Neural crest cell (in vitro differentiated cells): ENCODE measurements at regions not wholly inside any gene's neighbourhood (a gene's known extent, or its start where the extent isn't known, plus 50 kb on each side); places are given as distances from the start of the nearest gene placed in this dataset.
A peak's percentile ranks its signal among the peaks of the same experiment; 100 is the strongest.

ENCODE experiments used
- DNase-seq: peaks from one replicate; pipeline ENCODE4 v3.0.0; 2021; ENCODE audit warnings: low read depth, mixed read lengths, low spot score
- H3K27ac Mint-ChIP-seq: one replicate; pipeline ENCODE4 v1.8.0; 2021; ENCODE audit warnings: mild to moderate bottlenecking, mixed read lengths; ENCODE audit not compliant: unreplicated experiment
- H3K27me3 Mint-ChIP-seq: 2 replicates; pipeline ENCODE4 v1.8.0; 2021; ENCODE audit warnings: low read depth, mild to moderate bottlenecking, mixed read lengths
- H3K36me3 Mint-ChIP-seq: 2 replicates; pipeline ENCODE4 v1.8.0; 2021; ENCODE audit warnings: low read depth, mild to moderate bottlenecking, mixed read lengths
- H3K4me1 Mint-ChIP-seq: 2 replicates; pipeline ENCODE4 v1.8.0; 2021; ENCODE audit warnings: mixed read lengths
- H3K4me3 Mint-ChIP-seq: one replicate; pipeline ENCODE4 v1.8.0; 2021; ENCODE audit warnings: mild to moderate bottlenecking, mixed read lengths
- H3K9me3 Mint-ChIP-seq: 2 replicates; pipeline ENCODE4 v1.8.0; 2021; ENCODE audit warnings: mixed read lengths
- CTCF ChIP-seq: fragments of 200-600 bp; sonication (generic); conservative IDR thresholded peaks from 2 replicates; pipeline ENCODE4 v1.5.0; 2021; ENCODE audit warnings: antibody characterized with exemption, mild to moderate bottlenecking

- TF ChIP-seq CTCF, result no peak
- peaks cover 12% of the 10 kb centered on the region for H3K9me3 Mint-ChIP-seq
- no peaks in the 10 kb centered on the region for H3K27me3 Mint-ChIP-seq
- peak overlapping the region; percentile 76 for H3K27ac Mint-ChIP-seq
- H3K36me3 Mint-ChIP-seq, result peaks cover 6% of the 10 kb centered on the region
- DNase-seq, result peak; percentile 29
- peak overlapping the region; percentile 72 for H3K4me3 Mint-ChIP-seq
- peaks cover 65% of the 10 kb centered on the region for H3K4me1 Mint-ChIP-seq
Measured at GRCh38 chr5:103498800-103499551, 63.6 kb downstream of the NUDT12 start.

DNA sequence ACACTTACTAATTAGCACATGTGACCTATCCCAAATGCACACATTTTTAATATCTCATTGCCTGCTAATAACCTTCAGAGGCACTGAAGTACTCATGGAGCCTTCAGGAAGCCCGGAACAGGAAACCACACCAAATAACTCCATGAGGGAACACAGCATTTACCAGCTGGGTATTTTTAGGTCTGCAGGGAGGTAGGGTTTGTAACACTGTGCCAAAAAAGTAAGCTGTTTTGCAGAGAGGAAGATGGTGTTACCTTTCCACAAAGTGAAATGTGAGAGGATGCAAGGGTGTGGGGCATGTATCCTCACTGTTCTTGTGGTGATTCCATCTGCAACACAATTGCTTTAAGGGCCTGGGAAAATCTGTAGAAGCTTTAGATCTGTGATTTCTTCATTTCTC lies 64.4 kb downstream of the NUDT12 start:
- H3K27ac Mint-ChIP-seq, result peak overlapping the region; percentile 24
- peaks cover 58% of the 10 kb centered on the region for H3K4me1 Mint-ChIP-seq
- H3K9me3 Mint-ChIP-seq, result peaks cover 15% of the 10 kb centered on the region
- no peak for DNase-seq
- no peaks in the 10 kb centered on the region for H3K27me3 Mint-ChIP-seq
- peaks cover 6% of the 10 kb centered on the region for H3K36me3 Mint-ChIP-seq
- H3K4me3 Mint-ChIP-seq, result peak overlapping the region; percentile 72
- TF ChIP-seq CTCF, result no peak

DNA sequence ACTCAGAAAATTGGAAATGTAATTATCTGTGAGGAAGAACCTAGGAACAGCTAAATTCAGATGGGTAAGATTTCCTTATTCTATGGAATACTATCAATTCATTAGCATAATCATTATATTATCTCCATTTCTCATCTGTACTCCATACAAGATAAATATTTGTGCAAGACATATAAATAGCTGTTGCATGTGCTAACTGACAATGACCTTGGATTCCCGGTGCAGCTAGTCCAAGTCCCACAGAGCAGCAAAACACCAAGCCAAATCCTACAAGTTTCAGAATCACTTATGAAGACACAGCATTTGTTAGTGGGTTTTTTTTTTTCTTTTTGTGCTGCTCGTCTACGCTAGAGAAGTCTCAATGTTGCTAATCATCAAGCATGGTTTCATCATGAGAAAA lies 64.8 kb downstream of the NUDT12 start:
- H3K4me3 Mint-ChIP-seq, result no peak overlapping the region
- peaks cover 6% of the 10 kb centered on the region for H3K36me3 Mint-ChIP-seq
- TF ChIP-seq CTCF, result no peak
- H3K9me3 Mint-ChIP-seq, result peaks cover 16% of the 10 kb centered on the region
- no peak for DNase-seq
- peaks cover 53% of the 10 kb centered on the region for H3K4me1 Mint-ChIP-seq
- H3K27me3 Mint-ChIP-seq, result no peaks in the 10 kb centered on the region
- H3K27ac Mint-ChIP-seq, result no peak overlapping the region

DNA sequence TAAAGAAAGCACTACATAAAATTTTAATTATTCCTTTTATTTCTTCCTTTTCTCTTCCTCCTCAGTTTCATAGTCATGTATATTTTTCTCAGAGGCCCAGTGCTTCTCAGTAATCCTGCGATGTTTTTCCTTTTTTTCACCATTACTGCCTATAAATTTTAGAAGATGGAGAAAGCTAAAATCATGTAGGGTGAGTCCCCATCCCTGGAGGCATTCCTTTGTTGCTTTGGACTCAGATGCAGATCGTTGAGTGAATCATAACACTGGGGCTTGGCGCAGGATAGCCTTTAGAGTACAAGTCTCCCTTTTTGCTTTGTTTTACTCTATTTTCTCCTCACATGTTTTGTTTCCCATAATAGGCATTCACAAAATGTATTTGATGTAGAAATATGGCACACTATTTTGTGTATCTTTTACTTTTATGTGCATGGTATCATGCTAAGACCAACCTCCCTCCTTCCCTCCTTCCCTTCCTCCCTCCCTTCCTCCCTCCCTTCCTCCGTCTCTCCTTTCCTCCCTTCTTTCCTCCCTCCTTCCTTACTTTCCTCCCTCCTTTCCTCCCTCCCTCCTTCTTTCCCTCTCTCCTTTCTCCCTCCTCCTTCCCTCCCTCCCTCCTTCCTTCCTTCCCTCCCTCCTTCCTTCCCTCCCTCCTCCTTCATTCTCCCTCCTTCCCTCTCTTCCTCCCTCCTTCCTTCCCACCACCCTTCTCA lies 72.4 kb downstream of the NUDT12 start:
- TF ChIP-seq CTCF, result no peak
- DNase-seq, result no peak
- Mint-ChIP-seq H3K4me1 (peaks cover 41% of the 10 kb centered on the region), H3K9me3 (peaks cover 10% of the 10 kb centered on the region), H3K27ac (peak overlapping the region; percentile 89), H3K36me3 (no peaks in the 10 kb centered on the region), H3K27me3 (no peaks in the 10 kb centered on the region), H3K4me3 (no peak overlapping the region)

DNA sequence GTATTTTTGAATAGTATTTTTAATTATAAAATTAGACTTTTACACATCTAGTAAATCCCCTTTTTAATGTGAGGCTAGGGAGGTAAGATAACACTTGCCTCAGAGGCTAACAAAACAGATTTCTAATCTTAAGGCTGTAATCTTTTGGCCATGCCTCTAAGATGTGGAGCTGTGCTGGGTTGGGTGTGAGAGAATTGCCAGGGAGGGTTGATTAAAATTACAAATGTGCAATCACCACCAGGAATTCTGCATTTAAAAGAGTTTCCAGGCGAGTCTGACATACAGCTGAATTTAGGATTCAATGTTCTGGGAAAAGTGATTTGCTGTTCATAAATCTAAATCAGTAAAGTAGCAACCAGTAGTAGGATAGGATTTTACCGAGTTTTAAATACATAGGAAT lies 73.3 kb downstream of the NUDT12 start:
- peak overlapping the region; percentile 23 for H3K27ac Mint-ChIP-seq
- H3K27me3 Mint-ChIP-seq, result no peaks in the 10 kb centered on the region

More for the DNA sequence above, 73.3 kb downstream of the NUDT12 start:
- DNase-seq, result no peak
- Mint-ChIP-seq H3K4me1 (peaks cover 44% of the 10 kb centered on the region), H3K4me3 (no peak overlapping the region), H3K36me3 (no peaks in the 10 kb centered on the region), H3K9me3 (peaks cover 6% of the 10 kb centered on the region)
- TF ChIP-seq CTCF, result no peak
